Hepatocyte (in vitro differentiated cells): ENCODE measurements at regions not wholly inside any gene's neighbourhood (a gene's known extent, or its start where the extent isn't known, plus 50 kb on each side); places are given as distances from the start of the nearest gene placed in this dataset.

ENCODE experiments used
- CTCF ChIP-seq: fragments of 200-600 bp; sonication (generic); IDR thresholded peaks from 2 replicates; pipeline ENCODE4 v1.5.1; 2016; ENCODE audit warnings: antibody characterized with exemption, mild to moderate bottlenecking; ENCODE audit not compliant: poor library complexity
- EZH2 ChIP-seq: fragments of 200-600 bp; sonication (generic); IDR thresholded peaks from 2 replicates; pipeline ENCODE4 v1.6.1; 2016; ENCODE audit warnings: antibody characterized with exemption, mild to moderate bottlenecking, borderline replicate concordance

- no peak for TF ChIP-seq EZH2
- no peak for TF ChIP-seq CTCF
Observed at GRCh38 chr20:60751826-60752225, 500.2 kb upstream of the CDH4 start.
